MCF 10A (cell line): ENCODE measurements at regions not wholly inside any gene's neighbourhood (a gene's known extent, or its start where the extent isn't known, plus 50 kb on each side); places are given as distances from the start of the nearest gene placed in this dataset.

Source experiments
- BruUV-seq: library from RNA; stranded (reverse); fragments of 400-500 nt; replicated peaks from 2 replicates; lab custom pipeline; 2021; lab: Mats Ljungman, UMichigan
- CTCF ChIA-PET: fragments of 300-600 bp; sonication (Branson Sonifier 250); formaldehyde crosslinking; extraction: SDS; loops from one replicate; lab custom pipeline; 2021; ENCODE audit warnings: antibody characterized with exemption, inconsistent platforms; lab: Yijun Ruan, JAX
- POLR2A ChIA-PET: fragments of 300-600, 350-650 bp; sonication (Branson Sonifier 250); formaldehyde crosslinking; extraction: SDS; loops from one replicate; lab custom pipeline; 2020; ENCODE audit warnings: antibody characterized with exemption, inconsistent platforms; lab: Yijun Ruan, JAX
- DNase-seq: peaks from one replicate; pipeline ENCODE4 v3.0.0-alpha.2; 2018; ENCODE audit not compliant: unreplicated experiment
- H3K27ac Mint-ChIP-seq: one replicate; pipeline ENCODE4 v1.8.0; 2022; ENCODE audit warnings: mild to moderate bottlenecking, low read depth, mixed read lengths; ENCODE audit not compliant: unreplicated experiment
- H3K27me3 Mint-ChIP-seq: one replicate; pipeline ENCODE4 v1.8.0; 2022; ENCODE audit warnings: mixed read lengths; ENCODE audit not compliant: insufficient read depth, unreplicated experiment
- H3K36me3 Mint-ChIP-seq: one replicate; pipeline ENCODE4 v1.8.0; 2022; ENCODE audit warnings: mild to moderate bottlenecking, moderate library complexity, mixed read lengths; ENCODE audit not compliant: insufficient read depth, unreplicated experiment
- H3K4me1 Mint-ChIP-seq: one replicate; pipeline ENCODE4 v1.8.0; 2022; ENCODE audit warnings: mixed read lengths; ENCODE audit not compliant: insufficient read depth, unreplicated experiment
- H3K4me3 Mint-ChIP-seq: one replicate; pipeline ENCODE4 v1.8.0; 2022; ENCODE audit warnings: mild to moderate bottlenecking, moderate library complexity, mixed read lengths; ENCODE audit not compliant: unreplicated experiment
- H3K9me3 Mint-ChIP-seq: one replicate; pipeline ENCODE4 v1.8.0; 2022; ENCODE audit warnings: mixed read lengths; ENCODE audit not compliant: unreplicated experiment
- CTCF ChIP-seq: fragments of 200-600 bp; IDR thresholded peaks from one replicate; pipeline ENCODE4 v1.8.0; 2022; ENCODE audit warnings: antibody characterized with exemption, mild to moderate bottlenecking; ENCODE audit not compliant: unreplicated experiment
- intact Hi-C: fragments of 100-400 bp; cut with micrococcal nuclease; formaldehyde crosslinking; loops from 2 replicates; pipeline ENCODE4 v1.14.1; 2022

DNA sequence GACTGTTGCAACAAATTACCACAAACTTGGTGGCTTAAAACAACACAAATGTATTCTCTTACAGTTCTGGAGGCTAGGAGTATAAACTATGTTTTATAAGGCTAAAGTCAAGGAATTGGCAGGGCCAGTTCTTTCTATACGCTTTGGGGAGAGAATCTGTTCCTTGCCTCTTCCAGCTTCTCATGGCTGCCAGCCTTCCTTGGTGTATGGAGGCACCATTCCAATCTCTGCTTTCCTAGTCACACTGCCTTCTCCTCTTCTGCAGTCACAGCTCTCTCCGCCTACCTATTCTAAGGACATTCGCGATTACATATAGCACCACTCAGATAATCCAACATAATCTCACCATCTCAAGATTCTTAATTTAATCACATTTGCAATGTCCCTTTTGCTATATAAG, 140.4 kb upstream of the GNAO1 start:
- Mint-ChIP-seq H3K27ac (no peak overlapping the region), H3K4me3 (no peak overlapping the region), H3K4me1 (no peaks in the 10 kb centered on the region), H3K9me3 (no peaks in the 10 kb centered on the region), H3K27me3 (peaks cover 81% of the 10 kb centered on the region), H3K36me3 (no peaks in the 10 kb centered on the region)
- no peak for TF ChIP-seq CTCF
- POLR2A ChIA-PET: interaction anchor here (0.7 kb wide), 1 partner anchor 316 kb away, joined by 3 read pairs; no protein-coding TSS in a partner anchor
- intact Hi-C loops: no loop called here
- no TSS peak for BruUV-seq
- CTCF ChIA-PET: interaction anchor here (2.5 kb wide), 1 partner anchor 10 kb away, joined by 7 read pairs; no protein-coding TSS in a partner anchor
- DNase-seq: no peak

- no TSS peak for BruUV-seq
- no peaks in the 10 kb centered on the region for H3K36me3 Mint-ChIP-seq
- H3K4me1 Mint-ChIP-seq: no peaks in the 10 kb centered on the region
- intact Hi-C loops: no loop called here
- ChIA-PET CTCF (interaction anchor here (0.6 kb wide), 2 partner anchors 77 to 496 kb away, joined by 3 read pairs; no protein-coding TSS in a partner anchor), POLR2A (no interaction called here)
- H3K27ac Mint-ChIP-seq: no peak overlapping the region
- no peak overlapping the region for H3K4me3 Mint-ChIP-seq
- no peak for DNase-seq
- H3K9me3 Mint-ChIP-seq: no peaks in the 10 kb centered on the region
- no peak for TF ChIP-seq CTCF
- peaks cover 60% of the 10 kb centered on the region for H3K27me3 Mint-ChIP-seq
These were observed 142.7 kb upstream of the GNAO1 start for GRCh38 chr16:56048425-56049105.

GRCh38 chr16:56047307-56048234, 143.7 kb upstream of the GNAO1 start:
- intact Hi-C loops: no loop called here
- Mint-ChIP-seq H3K27ac (no peak overlapping the region), H3K4me1 (no peaks in the 10 kb centered on the region), H3K9me3 (no peaks in the 10 kb centered on the region), H3K36me3 (no peaks in the 10 kb centered on the region), H3K27me3 (peaks cover 50% of the 10 kb centered on the region), H3K4me3 (no peak overlapping the region)
- CTCF ChIA-PET: no interaction called here
- no peak for DNase-seq
- POLR2A ChIA-PET: interaction anchor here (0.7 kb wide), 1 partner anchor 380 kb away, joined by 3 read pairs; no protein-coding TSS in a partner anchor
- no peak for TF ChIP-seq CTCF
- BruUV-seq: no TSS peak

DNA sequence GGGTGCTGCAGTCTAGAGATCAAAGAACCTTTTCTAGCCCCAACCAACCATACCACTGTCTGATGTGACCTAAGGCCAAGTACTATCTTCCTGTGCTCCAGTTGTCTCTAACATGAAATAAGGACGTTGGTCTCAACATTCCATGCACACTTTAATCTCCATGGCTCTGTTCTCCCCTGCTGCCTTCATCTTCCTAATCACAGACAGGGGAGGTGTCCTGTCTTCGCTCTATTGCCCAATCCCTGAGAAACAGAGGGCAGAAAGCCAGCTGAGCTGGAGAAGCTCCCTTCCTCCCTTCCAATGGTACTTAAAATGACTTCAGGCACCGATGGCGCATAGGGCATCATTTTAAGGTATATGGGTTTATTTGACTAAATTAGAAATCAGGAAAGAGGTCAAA, 148.9 kb upstream of the GNAO1 start:
- DNase-seq: no peak
- Mint-ChIP-seq H3K4me3 (no peak overlapping the region), H3K27ac (no peak overlapping the region), H3K27me3 (peaks cover 41% of the 10 kb centered on the region), H3K4me1 (no peaks in the 10 kb centered on the region), H3K9me3 (no peaks in the 10 kb centered on the region), H3K36me3 (no peaks in the 10 kb centered on the region)
- no TSS peak for BruUV-seq
- TF ChIP-seq CTCF: no peak
- CTCF ChIA-PET: interaction anchor here (0.6 to 4.3 kb wide), 8 partner anchors 155 to 298 kb away, joined by 3 to 50 read pairs (median 4); no protein-coding TSS in a partner anchor
- POLR2A ChIA-PET: no interaction called here
- intact Hi-C loops: no loop called here
